Erythroblast (primary cell): ENCODE measurements at regions not wholly inside any gene's neighbourhood (a gene's known extent, or its start where the extent isn't known, plus 50 kb on each side); places are given as distances from the start of the nearest gene placed in this dataset.
"Not testable (repeated sequence)": the region's sequence is repeated elsewhere in the genome, so short reads cannot be mapped to it uniquely, and the experiment has no call there.

Experiments
- DNase-seq, 2 experiments: peaks; one replicate each; lab custom pipeline; 2025; lab: John Stamatoyannopoulos, UW
- GATA1 ChIP-seq: IDR thresholded peaks from 2 replicates; pipeline ENCODE4 v1.6.1; 2011; ENCODE audit warnings: low read depth, mild to moderate bottlenecking, control low read depth, low read length, moderate library complexity
- POLR2A ChIP-seq: IDR thresholded peaks from 2 replicates; pipeline ENCODE4 v1.6.1; 2011; ENCODE audit warnings: mild to moderate bottlenecking, low read length

GRCh38 chr19:29002336-29002735, 210.6 kb downstream of the UQCRFS1 start:
- DNase-seq, result no peak
- TF ChIP-seq POLR2A, result no peak

- no peak for DNase-seq
- TF ChIP-seq POLR2A (no peak), GATA1 (no peak)
Observed at GRCh38 chr19:29001597-29002245, 211.2 kb downstream of the UQCRFS1 start.

GRCh38 chr19:29001141-29001581, 211.8 kb downstream of the UQCRFS1 start:
- no peak for DNase-seq
- TF ChIP-seq POLR2A, result no peak
- TF ChIP-seq GATA1, result no peak

- no peak for DNase-seq
- TF ChIP-seq GATA1, result no peak
- TF ChIP-seq POLR2A, result no peak
Observed at GRCh38 chr19:28999724-29000433, 213.1 kb downstream of the UQCRFS1 start.

GRCh38 chr19:28998974-28999373, 214.0 kb downstream of the UQCRFS1 start:
- no peak for DNase-seq
- TF ChIP-seq POLR2A, result no peak
- TF ChIP-seq GATA1, result no peak

GRCh38 chr19:28997866-28998265, 215.1 kb downstream of the UQCRFS1 start:
- not testable (repeated sequence) for DNase-seq

GRCh38 chr19:28990522-28990921, 222.4 kb downstream of the UQCRFS1 start:
- DNase-seq, result no peak
- no peak for TF ChIP-seq GATA1
- TF ChIP-seq POLR2A, result no peak

GRCh38 chr19:28989739-28990138, 223.2 kb downstream of the UQCRFS1 start:
- no peak for TF ChIP-seq GATA1
- no peak for TF ChIP-seq POLR2A

GRCh38 chr19:28988066-28988465, 224.9 kb downstream of the UQCRFS1 start:
- TF ChIP-seq POLR2A (no peak), GATA1 (no peak)
- no peak for DNase-seq

More at GRCh38 chr19:28989739-28990138, 223.2 kb downstream of the UQCRFS1 start:
- no peak for DNase-seq

GRCh38 chr19:28987177-28987576, 225.8 kb downstream of the UQCRFS1 start:
- DNase-seq, result no peak
- TF ChIP-seq GATA1, result no peak
- TF ChIP-seq POLR2A, result no peak

GRCh38 chr19:28985201-28985600, 227.8 kb downstream of the UQCRFS1 start:
- no peak for DNase-seq
- TF ChIP-seq POLR2A (no peak), GATA1 (no peak)

- TF ChIP-seq POLR2A (no peak), GATA1 (no peak)
- DNase-seq, result no peak
Observed at GRCh38 chr19:28984315-28984714, 228.6 kb downstream of the UQCRFS1 start.

- no peak for DNase-seq
- TF ChIP-seq POLR2A (no peak), GATA1 (no peak)
Observed at GRCh38 chr19:28983430-28983829, 229.5 kb downstream of the UQCRFS1 start.

GRCh38 chr19:28981994-28982393, 231.0 kb downstream of the UQCRFS1 start:
- no peak for DNase-seq

GRCh38 chr19:28981518-28981917, 231.4 kb downstream of the UQCRFS1 start:
- no peak for DNase-seq
- TF ChIP-seq POLR2A (no peak), GATA1 (no peak)

More at GRCh38 chr19:28981994-28982393, 231.0 kb downstream of the UQCRFS1 start:
- TF ChIP-seq POLR2A (no peak), GATA1 (no peak)
